Neutrophil (primary cell): ENCODE measurements at regions not wholly inside any gene's neighbourhood (a gene's known extent, or its start where the extent isn't known, plus 50 kb on each side); places are given as distances from the start of the nearest gene placed in this dataset.

Source experiments
- H3K27ac ChIP-seq: fragments of 200-600 bp; sonication (generic); 2 replicates; pipeline ENCODE4 v1.5.1; 2016; ENCODE audit warnings: mild to moderate bottlenecking, moderate library complexity
- H3K27me3 ChIP-seq: fragments of 200-600 bp; sonication (generic); 2 replicates; pipeline ENCODE4 v1.6.0; 2016; ENCODE audit warnings: mild to moderate bottlenecking
- H3K36me3 ChIP-seq: fragments of 200-600 bp; sonication (generic); 2 replicates; pipeline ENCODE4 v1.5.1; 2017
- H3K4me1 ChIP-seq, 2 experiments: fragments of 200-600 bp in 1 of 2; sonication (generic) in 1 of 2; 1 replicate in 1 of 2; 2 replicates in 1 of 2; pipeline versions ENCODE4 v1.5.1 to v1.6.1; 2013 to 2016; ENCODE audit warnings: low read depth in 1 of 2, low read length in 1 of 2, mild to moderate bottlenecking in 1 of 2, moderate library complexity in 1 of 2; ENCODE audit not compliant: control insufficient read depth in 1 of 2, insufficient read depth in 1 of 2
- H3K4me3 ChIP-seq, 2 experiments: fragments of 200-600 bp in 1 of 2; sonication (generic) in 1 of 2; 1 replicate in 1 of 2; 2 replicates in 1 of 2; pipeline ENCODE4 v1.5.1; 2013 to 2016; ENCODE audit warnings: low read depth in 1 of 2, low read length in 1 of 2, mild to moderate bottlenecking in 1 of 2, moderate library complexity in 1 of 2
- H3K9me3 ChIP-seq: fragments of 200-600 bp; sonication (generic); 2 replicates; pipeline ENCODE4 v1.5.1; 2016
- TF ChIP-seq, protein P1 (sequence below): fragments of 200-600 bp; sonication (generic); IDR thresholded peaks from 2 replicates; pipeline ENCODE4 v1.5.1; 2016; ENCODE audit warnings: antibody characterized with exemption

- no peaks in the 10 kb centered on the region for H3K4me1 ChIP-seq
- no peak overlapping the region for H3K4me3 ChIP-seq
- H3K36me3 ChIP-seq, result no peaks in the 10 kb centered on the region
- TF ChIP-seq, protein P1, sequence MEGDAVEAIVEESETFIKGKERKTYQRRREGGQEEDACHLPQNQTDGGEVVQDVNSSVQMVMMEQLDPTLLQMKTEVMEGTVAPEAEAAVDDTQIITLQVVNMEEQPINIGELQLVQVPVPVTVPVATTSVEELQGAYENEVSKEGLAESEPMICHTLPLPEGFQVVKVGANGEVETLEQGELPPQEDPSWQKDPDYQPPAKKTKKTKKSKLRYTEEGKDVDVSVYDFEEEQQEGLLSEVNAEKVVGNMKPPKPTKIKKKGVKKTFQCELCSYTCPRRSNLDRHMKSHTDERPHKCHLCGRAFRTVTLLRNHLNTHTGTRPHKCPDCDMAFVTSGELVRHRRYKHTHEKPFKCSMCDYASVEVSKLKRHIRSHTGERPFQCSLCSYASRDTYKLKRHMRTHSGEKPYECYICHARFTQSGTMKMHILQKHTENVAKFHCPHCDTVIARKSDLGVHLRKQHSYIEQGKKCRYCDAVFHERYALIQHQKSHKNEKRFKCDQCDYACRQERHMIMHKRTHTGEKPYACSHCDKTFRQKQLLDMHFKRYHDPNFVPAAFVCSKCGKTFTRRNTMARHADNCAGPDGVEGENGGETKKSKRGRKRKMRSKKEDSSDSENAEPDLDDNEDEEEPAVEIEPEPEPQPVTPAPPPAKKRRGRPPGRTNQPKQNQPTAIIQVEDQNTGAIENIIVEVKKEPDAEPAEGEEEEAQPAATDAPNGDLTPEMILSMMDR, result no peak
- H3K27ac ChIP-seq, result no peak overlapping the region
- no peaks in the 10 kb centered on the region for H3K27me3 ChIP-seq
- no peaks in the 10 kb centered on the region for H3K9me3 ChIP-seq
Measured at GRCh38 chr13:76198568-76199163, 562.5 kb downstream of the LMO7 start.

DNA sequence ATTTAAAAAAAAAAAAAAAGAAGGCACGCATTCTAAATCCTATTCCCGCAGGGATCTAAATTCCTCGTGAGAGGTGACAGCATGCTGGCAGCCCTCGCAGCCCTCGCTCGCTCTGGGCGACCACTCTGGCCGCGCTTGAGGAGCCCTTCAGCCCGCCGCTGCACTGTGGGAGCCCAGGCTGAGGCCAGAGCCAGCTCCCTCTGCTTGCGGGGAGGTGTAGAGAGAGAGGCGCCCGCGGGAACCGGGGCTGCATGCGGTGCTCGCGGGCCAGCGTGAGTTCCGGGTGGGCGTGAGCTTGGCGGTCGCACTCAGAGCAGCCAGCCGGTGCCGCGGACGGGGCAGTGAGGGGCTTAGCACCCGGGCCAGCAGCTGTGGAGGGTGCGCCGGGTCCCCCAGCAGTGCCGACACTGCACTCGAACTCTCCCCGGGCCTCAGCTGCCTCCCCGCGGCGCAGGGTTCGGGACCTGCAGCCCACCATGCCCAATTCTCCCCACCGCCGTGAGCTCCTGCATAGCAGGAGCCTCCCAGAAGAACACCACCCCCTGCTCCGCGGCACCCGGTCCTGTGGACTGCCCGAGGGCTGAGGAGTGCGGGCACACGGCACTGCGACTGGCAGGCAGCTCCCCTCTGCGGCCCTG is 553.9 kb downstream of the LMO7 start:
- Histone ChIP-seq H3K27ac (no peak overlapping the region), H3K4me3 (no peak overlapping the region), H3K4me1 (no peaks in the 10 kb centered on the region), H3K27me3 (no peaks in the 10 kb centered on the region), H3K9me3 (no peaks in the 10 kb centered on the region), H3K36me3 (no peaks in the 10 kb centered on the region)
- TF ChIP-seq, protein P1, result no peak

GRCh38 chr13:76175961-76176725 is 540.0 kb downstream of the LMO7 start:
- Histone ChIP-seq H3K27me3 (no peaks in the 10 kb centered on the region), H3K36me3 (no peaks in the 10 kb centered on the region), H3K4me3 (no peak overlapping the region), H3K27ac (no peak overlapping the region), H3K9me3 (no peaks in the 10 kb centered on the region), H3K4me1 (no peaks in the 10 kb centered on the region)
- TF ChIP-seq, protein P1, result no peak

- H3K4me3 ChIP-seq, result no peak overlapping the region
- TF ChIP-seq, protein P1, result no peak
- H3K36me3 ChIP-seq, result no peaks in the 10 kb centered on the region
- no peaks in the 10 kb centered on the region for H3K27me3 ChIP-seq
- H3K9me3 ChIP-seq, result no peaks in the 10 kb centered on the region
- no peak overlapping the region for H3K27ac ChIP-seq
- no peaks in the 10 kb centered on the region for H3K4me1 ChIP-seq
Measured at GRCh38 chr13:76168661-76169060, 532.5 kb downstream of the LMO7 start.

- H3K27ac ChIP-seq, result no peak overlapping the region
- H3K9me3 ChIP-seq, result no peaks in the 10 kb centered on the region
- H3K27me3 ChIP-seq, result no peaks in the 10 kb centered on the region
- TF ChIP-seq, protein P1, result no peak
- H3K36me3 ChIP-seq, result no peaks in the 10 kb centered on the region
- H3K4me1 ChIP-seq, result no peaks in the 10 kb centered on the region
- H3K4me3 ChIP-seq, result no peak overlapping the region
Measured at GRCh38 chr13:76164290-76164689, 528.2 kb downstream of the LMO7 start.
